Choroid plexus epithelial cell (primary cell): ENCODE measurements at regions not wholly inside any gene's neighbourhood (a gene's known extent, or its start where the extent isn't known, plus 50 kb on each side); places are given as distances from the start of the nearest gene placed in this dataset.

ENCODE experiments used
- DNase-seq: peaks from one replicate; pipeline ENCODE4 v3.0.0-alpha.2; 2010; ENCODE audit warnings: low read depth
- H3K4me3 ChIP-seq: 2 replicates; pipeline ENCODE4 v1.5.1; 2011; ENCODE audit warnings: low read depth, mild to moderate bottlenecking, control low read depth, low read length, moderate library complexity
- CTCF ChIP-seq: conservative IDR thresholded peaks from 2 replicates; pipeline ENCODE4 v1.5.1; 2011; ENCODE audit warnings: low read depth, mild to moderate bottlenecking, control low read depth, inconsistent platforms, low read length, moderate library complexity

DNA sequence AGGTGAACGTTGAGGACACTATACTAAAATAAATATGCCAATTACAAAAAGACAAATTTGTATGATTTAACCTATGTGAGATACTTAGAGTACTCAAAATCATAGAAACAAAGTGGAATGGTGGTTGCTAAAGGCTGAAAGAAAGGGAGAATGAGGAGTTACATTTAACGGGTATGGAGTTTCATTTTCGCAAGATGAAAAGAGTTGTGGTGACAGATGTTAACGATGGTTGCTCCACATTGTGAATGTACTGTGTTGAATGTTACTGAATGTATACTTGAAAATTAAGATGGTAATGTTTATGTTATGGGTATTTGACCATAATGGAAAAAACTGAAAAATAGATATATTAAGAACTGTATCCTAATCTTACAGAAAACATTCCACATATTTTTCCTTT is 51.3 kb upstream of the MOCS2 start:
- no peak for DNase-seq
- no peak overlapping the region for H3K4me3 ChIP-seq
- no peak for TF ChIP-seq CTCF

- no peak overlapping the region for H3K4me3 ChIP-seq
- TF ChIP-seq CTCF, result no peak
- peak; percentile 85 for DNase-seq
These were observed 52.3 kb upstream of the MOCS2 start for GRCh38 chr5:53161876-53162275.

DNA sequence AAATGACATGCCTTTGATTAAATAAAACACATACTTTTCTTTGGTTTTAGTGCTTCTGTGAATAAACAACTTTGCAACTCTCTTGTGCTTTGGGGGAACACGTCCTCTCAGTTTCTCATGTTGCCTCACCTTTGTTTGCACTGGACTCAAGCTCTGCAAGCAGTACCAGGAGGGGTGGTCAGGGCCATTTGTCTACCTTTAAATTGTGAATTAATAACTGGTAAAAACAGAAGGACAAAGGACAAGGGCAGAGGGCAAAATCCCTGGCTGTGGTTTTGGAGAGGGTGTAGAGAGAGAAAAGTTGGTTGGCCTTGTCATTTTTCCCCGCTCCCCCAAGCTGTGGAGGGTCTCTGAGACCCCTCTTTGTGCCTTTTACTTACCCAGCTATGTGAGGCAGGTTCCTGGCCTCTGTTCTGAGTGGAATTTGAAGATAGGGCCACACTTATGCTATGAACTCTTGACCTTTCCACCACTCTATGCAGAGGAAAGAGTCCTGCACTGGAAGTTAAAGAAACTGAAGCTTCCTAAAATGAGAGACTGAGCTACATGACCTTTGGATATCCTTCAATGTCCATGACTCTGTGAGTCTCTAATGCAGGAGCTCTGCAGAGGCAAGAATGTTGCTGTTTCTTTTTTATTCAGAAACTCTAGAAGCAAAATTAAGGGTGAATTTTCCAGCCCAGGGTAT is 55.1 kb upstream of the MOCS2 start:
- TF ChIP-seq CTCF, result no peak

GRCh38 chr5:53165431-53166182 is 56.0 kb upstream of the MOCS2 start:
- DNase-seq, result no peak
- H3K4me3 ChIP-seq, result no peak overlapping the region
- TF ChIP-seq CTCF, result no peak

More for the DNA sequence above, 55.1 kb upstream of the MOCS2 start:
- no peak for DNase-seq
- no peak overlapping the region for H3K4me3 ChIP-seq

DNA sequence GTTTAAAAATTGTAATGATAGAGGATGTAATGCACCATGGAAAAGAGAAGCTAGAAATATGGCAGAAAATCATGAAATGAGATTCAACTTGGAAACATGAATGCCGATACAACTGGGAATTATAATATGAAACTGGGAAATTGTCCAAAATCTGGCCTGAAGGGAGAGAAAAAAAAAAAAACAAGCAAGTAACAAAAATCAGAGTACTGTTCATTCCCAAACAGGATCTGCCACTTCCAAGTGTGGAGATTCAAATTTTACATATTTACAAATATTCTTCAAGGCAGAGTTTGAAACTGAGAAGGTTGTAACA is 56.6 kb upstream of the MOCS2 start:
- DNase-seq, result peak; percentile 23
- TF ChIP-seq CTCF, result no peak

GRCh38 chr5:53167836-53168235 is 58.3 kb upstream of the MOCS2 start:
- peak; percentile 74 for DNase-seq
- TF ChIP-seq CTCF, result no peak
- no peak overlapping the region for H3K4me3 ChIP-seq

More for the DNA sequence above, 56.6 kb upstream of the MOCS2 start:
- no peak overlapping the region for H3K4me3 ChIP-seq

DNA sequence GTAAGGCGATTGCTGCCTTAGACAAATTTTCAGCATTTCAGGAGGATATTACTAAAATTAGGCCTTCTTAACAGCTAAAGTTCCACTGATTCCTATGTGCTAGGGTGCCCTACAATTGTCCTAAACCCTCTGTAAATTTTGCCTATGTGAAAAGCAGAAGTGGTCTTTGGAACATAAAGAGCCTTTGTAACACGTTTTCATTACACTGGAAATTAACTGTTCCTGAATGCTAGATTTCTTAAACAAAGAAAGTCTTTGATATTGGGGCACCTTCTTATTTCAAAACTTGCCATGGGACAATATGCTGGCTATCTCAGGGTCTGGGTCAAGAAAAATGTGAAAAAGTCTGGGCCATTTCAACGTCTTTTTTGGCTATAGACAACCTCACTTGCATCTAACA is 60.4 kb upstream of the MOCS2 start:
- no peak for TF ChIP-seq CTCF
- H3K4me3 ChIP-seq, result no peak overlapping the region
- DNase-seq, result no peak
